ENCODE measurements at regions not wholly inside any gene's neighbourhood (a gene's known extent, or its start where the extent isn't known, plus 50 kb on each side); places are given as distances from the start of the nearest gene placed in this dataset.
"Not testable (repeated sequence)": the region's sequence is repeated elsewhere in the genome, so short reads cannot be mapped to it uniquely, and the experiment has no call there.

DNA sequence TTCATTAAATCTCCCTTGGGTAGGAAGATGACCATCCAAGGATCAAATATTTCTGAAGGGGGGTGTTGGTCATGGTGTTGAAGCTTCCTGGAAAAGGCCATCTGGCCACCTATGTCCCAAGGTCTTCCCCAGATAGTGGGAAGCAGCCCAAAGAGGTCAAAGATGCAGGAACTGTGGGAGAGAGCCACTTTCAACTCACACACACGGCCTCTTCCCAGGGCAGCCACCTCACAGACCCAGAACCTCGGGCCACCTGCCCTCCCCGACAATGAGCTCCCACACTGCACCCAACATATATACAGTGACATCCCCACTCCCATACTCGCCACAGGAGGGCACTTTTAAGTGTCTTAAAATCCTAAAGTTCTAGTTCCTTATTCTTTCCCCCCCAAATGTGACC is 164.5 kb upstream of the ETV3 start:
- Histone ChIP-seq H3K4me1 (ENCODE audit: insufficient read depth, low read length) (no peaks in the 10 kb centered on the region), H3K9ac (ENCODE audit: low read length) (no peak overlapping the region), H3K79me2 (ENCODE audit: insufficient read depth, low read length) (no peaks in the 10 kb centered on the region), H3K27me3 (ENCODE audit: insufficient read depth, low read length) (no peaks in the 10 kb centered on the region), H3K36me3 (ENCODE audit: insufficient read depth, low read length) (no peaks in the 10 kb centered on the region), H3K4me3 (ENCODE audit: insufficient read depth, low read depth, low read length) (no peak overlapping the region), H4K20me1 (ENCODE audit: insufficient read depth, low read length) (no peaks in the 10 kb centered on the region), H2AFZ (ENCODE audit: low read depth, low read length) (no peak overlapping the region), H3K9me3 (ENCODE audit: insufficient read depth, low read depth, low read length) (no peaks in the 10 kb centered on the region), H3K4me2 (ENCODE audit: low read length) (no peak overlapping the region), H3K27ac (ENCODE audit: low read depth, low read length) (no peak overlapping the region)
- Mint-ChIP-seq H3K27me3 (ENCODE audit: low read depth, unreplicated experiment) (peaks cover 4% of the 10 kb centered on the region), H3K27ac (ENCODE audit: unreplicated experiment) (no peak overlapping the region), H3K36me3 (ENCODE audit: low read depth, unreplicated experiment) (no peaks in the 10 kb centered on the region), H3K9me3 (ENCODE audit: unreplicated experiment) (no peaks in the 10 kb centered on the region), H3K4me1 (ENCODE audit: low read depth, unreplicated experiment) (no peaks in the 10 kb centered on the region), H3K4me3 (ENCODE audit: unreplicated experiment) (no peak overlapping the region)
- no peak for FAIRE-seq
- TF ChIP-seq, protein P1, sequence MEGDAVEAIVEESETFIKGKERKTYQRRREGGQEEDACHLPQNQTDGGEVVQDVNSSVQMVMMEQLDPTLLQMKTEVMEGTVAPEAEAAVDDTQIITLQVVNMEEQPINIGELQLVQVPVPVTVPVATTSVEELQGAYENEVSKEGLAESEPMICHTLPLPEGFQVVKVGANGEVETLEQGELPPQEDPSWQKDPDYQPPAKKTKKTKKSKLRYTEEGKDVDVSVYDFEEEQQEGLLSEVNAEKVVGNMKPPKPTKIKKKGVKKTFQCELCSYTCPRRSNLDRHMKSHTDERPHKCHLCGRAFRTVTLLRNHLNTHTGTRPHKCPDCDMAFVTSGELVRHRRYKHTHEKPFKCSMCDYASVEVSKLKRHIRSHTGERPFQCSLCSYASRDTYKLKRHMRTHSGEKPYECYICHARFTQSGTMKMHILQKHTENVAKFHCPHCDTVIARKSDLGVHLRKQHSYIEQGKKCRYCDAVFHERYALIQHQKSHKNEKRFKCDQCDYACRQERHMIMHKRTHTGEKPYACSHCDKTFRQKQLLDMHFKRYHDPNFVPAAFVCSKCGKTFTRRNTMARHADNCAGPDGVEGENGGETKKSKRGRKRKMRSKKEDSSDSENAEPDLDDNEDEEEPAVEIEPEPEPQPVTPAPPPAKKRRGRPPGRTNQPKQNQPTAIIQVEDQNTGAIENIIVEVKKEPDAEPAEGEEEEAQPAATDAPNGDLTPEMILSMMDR (IDR thresholded peaks at IDR 0.05; ENCODE audit: insufficient read depth, low read depth, low read length) = no peak
- no peak for TF ChIP-seq EZH2 (IDR thresholded peaks at IDR 0.05; ENCODE audit: insufficient read depth, low read length)
- no peak for DNase-seq (ENCODE audit: low read depth)

DNA sequence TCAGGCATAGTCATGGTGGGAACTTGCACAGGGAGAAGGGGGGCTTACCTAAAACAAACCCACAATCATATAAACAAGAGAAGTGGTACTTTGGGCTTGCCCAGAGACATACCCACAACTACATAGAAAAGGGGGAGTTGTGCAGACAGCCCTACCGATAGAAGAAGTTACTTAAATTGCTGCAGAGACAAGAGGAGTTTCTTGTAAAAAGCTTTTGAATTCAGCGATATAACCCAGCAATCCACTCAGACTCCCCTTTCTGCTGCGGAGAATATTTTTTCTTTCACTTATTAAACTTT is 164.0 kb upstream of the ETV3 start:
- Mint-ChIP-seq H3K4me1 (ENCODE audit: low read depth, unreplicated experiment) (no peaks in the 10 kb centered on the region), H3K36me3 (ENCODE audit: low read depth, unreplicated experiment) (no peaks in the 10 kb centered on the region), H3K4me3 (ENCODE audit: unreplicated experiment) (no peak overlapping the region), H3K27ac (ENCODE audit: unreplicated experiment) (no peak overlapping the region), H3K27me3 (ENCODE audit: low read depth, unreplicated experiment) (peaks cover 2% of the 10 kb centered on the region), H3K9me3 (ENCODE audit: unreplicated experiment) (no peaks in the 10 kb centered on the region)
- no peak overlapping the region for H3K4me3 ChIP-seq (ENCODE audit: insufficient read depth, low read depth, low read length)
- no peaks in the 10 kb centered on the region for H3K36me3 ChIP-seq (ENCODE audit: insufficient read depth, low read length)
- H3K4me1 ChIP-seq (ENCODE audit: insufficient read depth, low read length) = no peaks in the 10 kb centered on the region
- no peaks in the 10 kb centered on the region for H4K20me1 ChIP-seq (ENCODE audit: insufficient read depth, low read length)
- H3K79me2 ChIP-seq (ENCODE audit: insufficient read depth, low read length) = no peaks in the 10 kb centered on the region
- no peaks in the 10 kb centered on the region for H3K9me3 ChIP-seq (ENCODE audit: insufficient read depth, low read depth, low read length)
- DNase-seq (ENCODE audit: low read depth) (no peak), FAIRE-seq (no peak)
- H3K9ac ChIP-seq (ENCODE audit: low read length) = no peak overlapping the region
- no peaks in the 10 kb centered on the region for H3K27me3 ChIP-seq (ENCODE audit: insufficient read depth, low read length)
- no peak overlapping the region for H3K27ac ChIP-seq (ENCODE audit: low read depth, low read length)
- no peak overlapping the region for H2AFZ ChIP-seq (ENCODE audit: low read depth, low read length)
- TF ChIP-seq, protein P1 (IDR thresholded peaks at IDR 0.05; ENCODE audit: insufficient read depth, low read depth, low read length) = no peak
- TF ChIP-seq EZH2 (IDR thresholded peaks at IDR 0.05; ENCODE audit: insufficient read depth, low read length) = no peak
- H3K4me2 ChIP-seq (ENCODE audit: low read length) = no peak overlapping the region

DNA sequence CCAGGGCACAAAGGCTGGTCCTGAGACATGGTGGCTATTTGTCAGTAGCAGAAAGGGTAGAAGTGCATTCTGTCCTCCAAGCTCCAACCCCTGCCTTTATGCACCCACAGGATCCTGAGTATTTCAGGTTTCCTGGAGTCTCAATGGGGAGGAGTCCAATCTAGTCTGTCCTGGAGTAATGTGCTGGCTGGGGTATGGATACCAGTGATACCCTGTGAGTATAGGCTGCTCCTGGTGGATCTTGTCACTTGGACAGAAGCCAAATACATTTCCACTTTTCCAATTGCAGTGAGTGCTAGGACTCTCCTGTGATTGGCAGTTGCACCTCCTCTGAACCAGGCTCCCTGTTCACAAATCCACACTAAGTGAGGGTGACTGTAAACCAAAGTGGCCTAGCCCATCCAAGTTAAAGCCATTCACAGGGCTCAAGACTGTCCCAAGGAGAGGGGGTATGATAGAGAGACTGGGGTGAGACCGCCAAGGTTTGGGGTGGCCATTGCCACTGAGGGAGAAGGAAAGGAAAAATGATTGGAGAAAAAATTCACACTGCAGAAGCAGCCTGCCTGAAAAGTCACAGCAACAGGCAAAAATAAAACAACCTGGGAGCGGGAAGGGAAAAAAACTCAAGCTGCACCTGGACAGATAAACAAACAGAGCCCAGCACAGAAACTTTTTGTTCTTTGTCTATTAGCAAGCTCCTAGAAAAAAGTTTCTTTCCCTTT is 163.4 kb upstream of the ETV3 start:
- H3K9ac ChIP-seq (ENCODE audit: low read length) = no peak overlapping the region
- no peak overlapping the region for H3K4me2 ChIP-seq (ENCODE audit: low read length)
- H2AFZ ChIP-seq (ENCODE audit: low read depth, low read length) = no peak overlapping the region
- no peaks in the 10 kb centered on the region for H4K20me1 ChIP-seq (ENCODE audit: insufficient read depth, low read length)
- no peak overlapping the region for H3K27ac ChIP-seq (ENCODE audit: low read depth, low read length)
- no peaks in the 10 kb centered on the region for H3K27me3 ChIP-seq (ENCODE audit: insufficient read depth, low read length)
- FAIRE-seq (no peak), DNase-seq (ENCODE audit: low read depth) (no peak)
- TF ChIP-seq, protein P1 (IDR thresholded peaks at IDR 0.05; ENCODE audit: insufficient read depth, low read depth, low read length) = no peak
- no peak for TF ChIP-seq EZH2 (IDR thresholded peaks at IDR 0.05; ENCODE audit: insufficient read depth, low read length)
- H3K4me1 Mint-ChIP-seq (ENCODE audit: low read depth, unreplicated experiment) = no peaks in the 10 kb centered on the region
- H3K36me3 Mint-ChIP-seq (ENCODE audit: low read depth, unreplicated experiment) = no peaks in the 10 kb centered on the region
- no peak overlapping the region for H3K27ac Mint-ChIP-seq (ENCODE audit: unreplicated experiment)
- no peak overlapping the region for H3K4me3 ChIP-seq (ENCODE audit: insufficient read depth, low read depth, low read length)
- no peaks in the 10 kb centered on the region for H3K36me3 ChIP-seq (ENCODE audit: insufficient read depth, low read length)
- H3K9me3 Mint-ChIP-seq (ENCODE audit: unreplicated experiment) = no peaks in the 10 kb centered on the region
- no peaks in the 10 kb centered on the region for H3K9me3 ChIP-seq (ENCODE audit: insufficient read depth, low read depth, low read length)
- no peaks in the 10 kb centered on the region for H3K79me2 ChIP-seq (ENCODE audit: insufficient read depth, low read length)
- no peaks in the 10 kb centered on the region for H3K27me3 Mint-ChIP-seq (ENCODE audit: low read depth, unreplicated experiment)
- H3K4me1 ChIP-seq (ENCODE audit: insufficient read depth, low read length) = no peaks in the 10 kb centered on the region
- no peak overlapping the region for H3K4me3 Mint-ChIP-seq (ENCODE audit: unreplicated experiment)

DNA sequence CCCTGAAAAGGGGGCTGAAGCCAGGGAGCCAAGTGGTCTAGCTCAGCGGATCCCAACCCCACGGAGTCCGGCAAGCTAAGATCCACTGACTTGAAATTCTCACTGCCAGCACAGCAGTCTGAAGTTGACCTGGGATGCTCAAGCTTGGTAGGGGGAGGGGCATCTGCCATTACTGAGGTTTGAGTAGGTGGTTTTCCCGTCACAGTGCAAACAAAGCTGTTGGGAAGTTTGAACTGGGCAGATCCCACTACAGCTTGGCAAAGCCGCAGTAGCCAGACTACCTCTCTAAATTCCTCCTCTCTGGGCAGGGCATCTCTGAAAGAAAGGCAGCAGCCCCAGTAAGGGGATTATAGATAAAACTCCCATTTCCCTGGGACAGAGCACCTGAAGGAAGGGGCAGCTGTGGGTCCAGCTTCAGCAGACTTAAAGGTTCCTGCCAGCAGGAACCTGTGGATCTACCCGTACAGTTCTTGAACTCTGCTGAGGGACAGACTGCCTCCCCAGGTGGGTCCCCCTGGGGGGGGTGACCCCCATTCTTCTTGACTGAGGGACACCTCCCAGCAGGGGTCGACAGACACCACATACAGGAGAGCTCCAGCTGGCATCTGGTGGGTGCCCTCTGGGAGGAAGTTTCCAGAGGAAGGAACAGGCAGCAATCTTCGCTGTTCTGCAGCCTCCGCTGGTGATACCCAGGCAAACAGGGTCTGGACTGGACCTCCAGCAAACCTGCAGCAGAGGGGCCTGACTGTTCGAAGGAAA is 156.4 kb upstream of the ETV3 start:
- not testable (repeated sequence) for DNase-seq (ENCODE audit: low read depth); H3K9me3 ChIP-seq (ENCODE audit: insufficient read depth, low read depth, low read length); H3K4me1 ChIP-seq (ENCODE audit: insufficient read depth, low read length); H2AFZ ChIP-seq (ENCODE audit: low read depth, low read length); H3K9me3 Mint-ChIP-seq (ENCODE audit: unreplicated experiment); H3K4me1 Mint-ChIP-seq (ENCODE audit: low read depth, unreplicated experiment); H3K4me2 ChIP-seq (ENCODE audit: low read length); H3K36me3 Mint-ChIP-seq (ENCODE audit: low read depth, unreplicated experiment); H4K20me1 ChIP-seq (ENCODE audit: insufficient read depth, low read length); H3K36me3 ChIP-seq (ENCODE audit: insufficient read depth, low read length); H3K27ac Mint-ChIP-seq (ENCODE audit: unreplicated experiment); H3K9ac ChIP-seq (ENCODE audit: low read length); H3K4me3 Mint-ChIP-seq (ENCODE audit: unreplicated experiment); FAIRE-seq; H3K27me3 ChIP-seq (ENCODE audit: insufficient read depth, low read length); H3K79me2 ChIP-seq (ENCODE audit: insufficient read depth, low read length); H3K27ac ChIP-seq (ENCODE audit: low read depth, low read length); H3K4me3 ChIP-seq (ENCODE audit: insufficient read depth, low read depth, low read length)
- peaks cover 14% of the 10 kb centered on the region for H3K27me3 Mint-ChIP-seq (ENCODE audit: low read depth, unreplicated experiment)
